Body of pancreas (tissue), 4 donors: ENCODE measurements at regions not wholly inside any gene's neighbourhood (a gene's known extent, or its start where the extent isn't known, plus 50 kb on each side); places are given as distances from the start of the nearest gene placed in this dataset.

Experiments used
- POLR2A ChIP-seq, 3 donors: fragments of 450-650 bp; IDR thresholded peaks; one replicate each; pipeline ENCODE4 v1.6.1; 2016; ENCODE audit warnings: antibody characterized with exemption in 3 of 3, mild to moderate bottlenecking in 2 of 3
- TF ChIP-seq, protein P1 (sequence below), 7 experiments: fragments of 450-650 bp in 4 of 7; fragments of 200-600 bp in 3 of 7; sonication (generic) in 3 of 7; IDR thresholded peaks; one replicate each; pipeline ENCODE4 v1.5.1; 2016 to 2019; ENCODE audit warnings: antibody characterized with exemption in 7 of 7

DNA sequence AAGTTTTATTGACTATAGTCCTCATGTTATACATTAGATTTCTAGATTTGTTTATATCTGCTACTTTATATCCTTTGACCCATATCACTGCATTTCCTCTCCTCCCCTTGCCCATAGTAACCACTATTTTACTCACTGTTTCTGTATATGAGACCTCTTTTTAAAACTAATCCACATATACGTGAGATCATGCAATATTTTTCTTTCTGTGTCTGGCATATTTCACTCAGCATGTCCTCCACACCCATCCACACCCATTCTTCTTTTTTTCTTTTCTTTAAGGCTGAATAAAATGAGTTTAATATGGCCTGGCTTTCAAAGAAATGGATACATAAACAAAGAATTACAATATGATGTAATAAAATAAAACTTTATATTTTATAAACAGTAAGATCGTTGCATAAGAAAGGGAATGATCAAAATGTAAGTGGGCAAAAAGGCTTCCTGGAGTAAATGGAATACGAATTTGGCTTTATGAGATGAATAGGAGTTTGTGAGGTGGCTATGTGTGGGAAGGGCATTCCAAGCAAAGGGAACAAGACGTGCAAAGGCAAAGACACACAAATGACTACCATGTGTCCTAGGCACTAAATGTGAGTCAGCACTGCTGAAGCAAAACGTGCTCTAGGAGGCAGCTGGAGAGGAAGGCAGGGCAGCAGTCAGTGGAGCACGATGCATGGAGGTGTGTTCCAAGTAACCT, 53.2 kb upstream of the HIF1A start:
- TF ChIP-seq POLR2A (IDR thresholded peaks at IDR 0.05), result no peak
- TF ChIP-seq, protein P1, sequence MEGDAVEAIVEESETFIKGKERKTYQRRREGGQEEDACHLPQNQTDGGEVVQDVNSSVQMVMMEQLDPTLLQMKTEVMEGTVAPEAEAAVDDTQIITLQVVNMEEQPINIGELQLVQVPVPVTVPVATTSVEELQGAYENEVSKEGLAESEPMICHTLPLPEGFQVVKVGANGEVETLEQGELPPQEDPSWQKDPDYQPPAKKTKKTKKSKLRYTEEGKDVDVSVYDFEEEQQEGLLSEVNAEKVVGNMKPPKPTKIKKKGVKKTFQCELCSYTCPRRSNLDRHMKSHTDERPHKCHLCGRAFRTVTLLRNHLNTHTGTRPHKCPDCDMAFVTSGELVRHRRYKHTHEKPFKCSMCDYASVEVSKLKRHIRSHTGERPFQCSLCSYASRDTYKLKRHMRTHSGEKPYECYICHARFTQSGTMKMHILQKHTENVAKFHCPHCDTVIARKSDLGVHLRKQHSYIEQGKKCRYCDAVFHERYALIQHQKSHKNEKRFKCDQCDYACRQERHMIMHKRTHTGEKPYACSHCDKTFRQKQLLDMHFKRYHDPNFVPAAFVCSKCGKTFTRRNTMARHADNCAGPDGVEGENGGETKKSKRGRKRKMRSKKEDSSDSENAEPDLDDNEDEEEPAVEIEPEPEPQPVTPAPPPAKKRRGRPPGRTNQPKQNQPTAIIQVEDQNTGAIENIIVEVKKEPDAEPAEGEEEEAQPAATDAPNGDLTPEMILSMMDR (IDR thresholded peaks at IDR 0.05), result no peak
